Tibial nerve (tissue), 4 donors: ENCODE measurements at regions not wholly inside any gene's neighbourhood (a gene's known extent, or its start where the extent isn't known, plus 50 kb on each side); places are given as distances from the start of the nearest gene placed in this dataset.

Source experiments
- DNase-seq, 2 donors: peaks; one replicate each; pipeline ENCODE4 v3.0.0-alpha.2; 2019; ENCODE audit warnings: low spot score in 2 of 2
- H3K27ac ChIP-seq, 4 donors: fragments of 200-600 bp; sonication (generic) in 3 of 4; one replicate each; pipeline ENCODE4 v1.5.1; 2017 to 2019; ENCODE audit warnings: mild to moderate bottlenecking in 1 of 4
- H3K27me3 ChIP-seq, 2 donors: fragments of 200-600 bp; sonication (generic) in 1 of 2; one replicate each; pipeline versions ENCODE4 v1.5.1 to v1.6.0; 2017 to 2019
- H3K36me3 ChIP-seq, 3 donors: fragments of 200-600 bp; sonication (generic); one replicate each; pipeline ENCODE4 v1.5.1; 2018 to 2019
- H3K4me1 ChIP-seq, 4 donors: fragments of 200-600 bp; sonication (generic) in 3 of 4; one replicate each; pipeline ENCODE4 v1.5.1; 2017 to 2019
- H3K4me3 ChIP-seq, 4 donors: fragments of 200-600 bp; sonication (generic) in 3 of 4; one replicate each; pipeline ENCODE4 v1.5.1; 2017 to 2019; ENCODE audit warnings: mild to moderate bottlenecking in 1 of 4, moderate library complexity in 1 of 4
- H3K9me3 ChIP-seq, 4 donors: fragments of 200-600 bp; sonication (generic) in 3 of 4; one replicate each; pipeline ENCODE4 v1.5.1; 2017 to 2019
- CTCF ChIP-seq, 5 experiments: fragments of 200-600 bp in 3 of 5; fragments of 450-650 bp in 2 of 5; sonication (generic) in 3 of 5; IDR thresholded peaks; one replicate each; pipeline ENCODE4 v1.5.1; 2016 to 2019; ENCODE audit warnings: antibody characterized with exemption in 5 of 5, mild to moderate bottlenecking in 3 of 5, moderate library complexity in 2 of 5
- EP300 ChIP-seq, 2 donors: sonication (generic); formaldehyde crosslinking; IDR thresholded peaks; one replicate each; pipeline ENCODE4 v1.6.1; 2017; ENCODE audit warnings: antibody characterized with exemption in 2 of 2, mild to moderate bottlenecking in 1 of 2
- POLR2A ChIP-seq, 2 donors: fragments of 450-650 bp; IDR thresholded peaks; one replicate each; pipeline ENCODE4 v1.6.1; 2017; ENCODE audit warnings: antibody characterized with exemption in 2 of 2, mild to moderate bottlenecking in 2 of 2, moderate library complexity in 2 of 2
- WGBS, 2 donors: methylation state at CpG; one replicate each; pipeline ENCODE4 v1.1.5; 2018; 5-methylcytosine and 5-hydroxymethylcytosine counted together

- DNase-seq, result no peak
- WGBS, 2 donors, result 100% methylated on average over 3 of the region's 3 CpGs
Measured at GRCh38 chr3:102148598-102149337, 286.0 kb upstream of the ZPLD1 start.

GRCh38 chr3:102151935-102152334 lies 282.9 kb upstream of the ZPLD1 start:
- no peaks in the 10 kb centered on the region for H3K36me3 ChIP-seq
- TF ChIP-seq EP300 (IDR thresholded peaks at IDR 0.05), result no peak
- TF ChIP-seq POLR2A (IDR thresholded peaks at IDR 0.05), result no peak
- no peak for TF ChIP-seq CTCF (IDR thresholded peaks at IDR 0.05)
- H3K9me3 ChIP-seq, result peaks cover 0 to 6% (median 0%) of the 10 kb centered on the region in 4 donors
- no peaks in the 10 kb centered on the region for H3K27me3 ChIP-seq
- no peak overlapping the region for H3K4me3 ChIP-seq
- WGBS, 2 donors, result 60 to 88% methylated on average over 1 of the region's 1 CpG
- no peaks in the 10 kb centered on the region for H3K4me1 ChIP-seq
- no peak overlapping the region for H3K27ac ChIP-seq
- DNase-seq, result no peak

More at GRCh38 chr3:102148598-102149337, 286.0 kb upstream of the ZPLD1 start:
- no peaks in the 10 kb centered on the region for H3K27me3 ChIP-seq
- no peak overlapping the region for H3K4me3 ChIP-seq
- no peak overlapping the region for H3K27ac ChIP-seq
- H3K9me3 ChIP-seq, result peaks cover 0 to 6% (median 0%) of the 10 kb centered on the region in 4 donors
- H3K36me3 ChIP-seq, result no peaks in the 10 kb centered on the region
- TF ChIP-seq CTCF (IDR thresholded peaks at IDR 0.05) (no peak), EP300 (IDR thresholded peaks at IDR 0.05) (no peak), POLR2A (IDR thresholded peaks at IDR 0.05) (no peak)
- H3K4me1 ChIP-seq, result no peaks in the 10 kb centered on the region

GRCh38 chr3:102156426-102156825 lies 278.4 kb upstream of the ZPLD1 start:
- no peaks in the 10 kb centered on the region for H3K27me3 ChIP-seq
- 80 to 83% methylated on average over 2 of the region's 2 CpGs for WGBS, 2 donors
- no peak for TF ChIP-seq POLR2A (IDR thresholded peaks at IDR 0.05)
- no peak for TF ChIP-seq CTCF (IDR thresholded peaks at IDR 0.05)
- H3K27ac ChIP-seq, result no peak overlapping the region
- no peak overlapping the region for H3K4me3 ChIP-seq
- no peaks in the 10 kb centered on the region for H3K36me3 ChIP-seq
- no peaks in the 10 kb centered on the region for H3K4me1 ChIP-seq
- H3K9me3 ChIP-seq, result peaks cover 0 to 6% (median 0%) of the 10 kb centered on the region in 4 donors
- DNase-seq, result no peak

- WGBS, 2 donors, result 81 to 84% methylated on average over 3 of the region's 3 CpGs
Measured at GRCh38 chr3:102158080-102158740, 276.6 kb upstream of the ZPLD1 start.

More at GRCh38 chr3:102158080-102158740, 276.6 kb upstream of the ZPLD1 start:
- H3K4me3 ChIP-seq, result no peak overlapping the region
- TF ChIP-seq POLR2A (IDR thresholded peaks at IDR 0.05) (no peak), CTCF (IDR thresholded peaks at IDR 0.05) (no peak), EP300 (IDR thresholded peaks at IDR 0.05) (no peak)
- H3K4me1 ChIP-seq, result peaks cover 0 to 15% (median 0%) of the 10 kb centered on the region in 4 donors
- no peak overlapping the region for H3K27ac ChIP-seq
- H3K27me3 ChIP-seq, result no peaks in the 10 kb centered on the region
- no peak for DNase-seq
- no peaks in the 10 kb centered on the region for H3K36me3 ChIP-seq
- H3K9me3 ChIP-seq, result no peaks in the 10 kb centered on the region
